Embryonic facial prominence (tissue), 1 donor: ENCODE measurements at regions not wholly inside any gene's neighbourhood (a gene's known extent, or its start where the extent isn't known, plus 50 kb on each side); places are given as distances from the start of the nearest gene placed in this dataset.

ENCODE experiments used
- DNase-seq: peaks from one replicate; pipeline ENCODE4 v3.0.0-alpha.2; 2016; ENCODE audit errors: extremely low spot score

DNA sequence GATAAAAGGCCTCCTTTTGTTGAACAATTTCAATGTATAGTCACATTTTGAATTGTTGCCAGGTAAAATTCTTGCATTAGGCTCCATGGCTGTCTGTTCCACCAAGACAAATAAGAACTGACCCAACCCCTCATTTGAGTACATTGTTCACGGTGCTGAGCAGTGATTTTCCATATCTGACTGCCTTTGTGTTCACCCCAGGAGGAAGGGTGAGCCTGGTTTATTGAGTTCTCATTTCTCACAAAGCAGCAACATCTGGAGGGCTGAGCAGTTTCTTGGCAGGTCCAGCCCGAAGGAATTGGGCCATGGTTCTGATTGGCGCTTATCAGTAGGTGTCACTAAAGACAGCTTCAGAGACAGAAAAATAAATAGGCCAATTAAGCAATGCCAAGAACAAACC lies 149.1 kb downstream of the BMP4 start:
- DNase-seq: no peak

DNA sequence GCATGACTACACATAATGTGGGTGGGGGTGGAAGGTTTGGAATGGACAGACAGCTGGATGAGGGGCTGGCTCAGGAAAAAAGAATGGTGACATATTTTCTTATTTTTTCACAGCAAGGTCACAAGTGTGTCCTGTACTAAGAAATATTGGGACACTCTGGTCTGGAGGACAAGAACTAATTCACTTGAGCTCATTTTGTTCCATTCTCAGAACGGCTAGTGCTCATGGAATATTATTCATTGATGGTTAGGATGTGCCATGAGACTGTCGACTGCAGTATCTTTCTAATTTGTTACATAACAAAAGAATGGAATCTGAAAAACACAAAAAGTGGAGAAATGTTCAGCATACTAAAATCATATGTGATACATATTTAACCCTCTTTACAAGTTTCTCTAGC lies 149.5 kb downstream of the BMP4 start:
- DNase-seq: no peak

- DNase-seq: no peak
These were observed 159.9 kb downstream of the BMP4 start for GRCh38 chr14:53796734-53797133.

DNA sequence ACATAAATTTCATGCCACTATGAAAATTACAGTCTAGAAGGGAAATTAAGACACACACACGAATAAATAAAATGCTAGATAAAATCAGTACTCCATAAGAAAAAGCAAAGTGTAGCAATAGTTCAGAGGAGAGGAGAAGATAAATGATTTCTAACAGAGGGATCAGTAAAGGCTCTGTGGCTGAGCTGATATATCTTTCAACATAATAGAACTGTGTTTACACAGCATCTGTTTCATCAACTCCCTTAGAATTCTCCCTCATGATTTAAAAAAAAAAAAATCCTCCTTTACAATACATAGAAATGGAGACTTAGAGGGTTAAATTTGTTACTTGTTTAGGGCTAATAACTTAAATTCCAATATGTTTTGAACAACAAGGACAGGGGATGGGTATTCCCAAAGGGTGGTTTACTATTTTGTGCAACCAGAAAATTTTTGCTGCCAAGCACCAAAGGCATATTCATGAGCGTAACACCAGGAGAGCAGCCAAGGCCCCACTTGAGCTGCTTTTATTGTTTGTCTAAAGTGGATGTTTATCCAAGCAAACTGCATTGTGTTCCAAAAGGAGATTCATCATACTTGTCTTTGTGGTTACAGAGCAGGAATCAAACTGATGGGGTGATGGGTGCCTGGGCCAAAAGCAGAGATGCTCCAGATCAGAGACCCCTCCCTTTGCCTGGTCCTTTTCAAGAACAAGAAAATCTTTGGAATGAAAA lies 162.7 kb downstream of the BMP4 start:
- DNase-seq: no peak

- DNase-seq: no peak
These were observed 163.7 kb downstream of the BMP4 start for GRCh38 chr14:53792909-53793308.

DNA sequence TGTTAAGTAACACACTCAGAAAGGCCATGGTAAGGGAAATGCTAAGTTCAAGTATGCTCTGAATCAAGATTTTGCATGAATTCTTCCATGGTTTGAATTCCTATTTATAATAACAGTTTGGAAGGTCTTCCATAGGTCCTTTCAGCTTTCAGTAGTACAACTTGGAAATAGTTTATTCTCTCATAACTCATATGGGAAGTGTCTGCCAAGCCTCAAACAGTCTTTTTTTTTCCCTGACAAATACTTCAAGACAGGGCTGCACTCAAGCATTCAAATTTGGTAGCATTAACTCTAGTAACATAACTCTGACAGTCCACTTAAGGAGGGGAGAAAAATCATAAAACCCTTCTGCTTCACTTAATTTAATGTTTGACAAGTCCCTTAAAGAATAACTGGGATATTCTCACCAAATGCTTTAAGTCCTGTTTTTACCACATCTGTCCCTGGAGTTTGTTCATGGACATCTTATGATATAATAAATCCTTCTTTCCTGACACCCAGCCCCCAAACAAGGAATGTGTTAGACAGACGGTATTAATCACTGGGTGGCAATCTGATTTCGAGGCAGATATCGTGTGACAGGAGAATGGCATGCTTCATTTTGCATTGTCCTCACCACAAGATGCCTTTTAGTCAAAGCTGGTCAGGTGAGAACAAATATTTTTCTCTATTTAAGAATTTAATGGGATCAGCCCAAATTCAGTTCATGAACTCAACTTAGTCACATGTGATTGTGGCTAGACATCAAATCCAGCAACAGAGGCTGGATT lies 165.7 kb downstream of the BMP4 start:
- DNase-seq: peak; percentile 24

DNA sequence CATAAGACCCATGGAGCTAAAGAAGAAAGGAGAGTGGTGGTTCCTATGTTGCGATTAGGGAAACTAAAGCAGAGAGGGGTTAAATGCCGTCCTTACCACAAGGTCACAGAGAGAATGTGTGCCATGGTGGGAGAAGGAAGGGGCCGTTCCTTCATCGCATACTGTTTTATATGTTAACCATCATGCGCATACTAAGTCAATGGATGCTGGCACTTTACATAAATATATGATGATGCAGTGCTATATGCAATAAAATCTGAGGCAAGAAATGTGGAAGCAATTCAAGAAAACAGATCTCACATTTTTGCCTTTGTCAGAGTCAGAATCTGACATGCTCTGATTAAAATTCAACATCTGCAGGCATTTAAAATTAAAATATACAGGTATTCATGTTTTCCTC lies 168.1 kb downstream of the BMP4 start:
- DNase-seq: no peak

GRCh38 chr14:53786045-53786444 lies 170.6 kb downstream of the BMP4 start:
- no peak for DNase-seq

DNA sequence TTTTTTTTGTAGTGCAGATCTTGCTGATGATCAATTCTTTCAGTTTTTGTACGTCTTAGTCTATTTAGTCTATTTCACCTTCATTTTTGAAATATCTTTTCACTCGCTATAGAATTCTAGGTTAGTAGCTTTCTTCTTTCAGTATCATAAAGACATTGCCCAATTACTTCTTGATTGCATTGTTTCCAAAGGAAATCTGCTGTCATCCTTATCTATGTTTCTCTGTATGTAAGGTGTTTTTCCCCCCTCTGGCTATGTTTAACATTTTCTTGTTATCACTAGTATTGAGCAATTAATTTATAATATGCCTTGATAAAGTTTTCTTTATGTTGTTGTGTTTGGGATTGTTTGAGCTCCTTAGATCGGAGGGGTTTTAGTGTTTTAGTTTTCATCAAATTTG lies 171.9 kb downstream of the BMP4 start:
- no peak for DNase-seq

GRCh38 chr14:53783256-53783655 lies 173.4 kb downstream of the BMP4 start:
- DNase-seq: no peak

- DNase-seq: no peak
These were observed 176.5 kb downstream of the BMP4 start for GRCh38 chr14:53780051-53780555.

DNA sequence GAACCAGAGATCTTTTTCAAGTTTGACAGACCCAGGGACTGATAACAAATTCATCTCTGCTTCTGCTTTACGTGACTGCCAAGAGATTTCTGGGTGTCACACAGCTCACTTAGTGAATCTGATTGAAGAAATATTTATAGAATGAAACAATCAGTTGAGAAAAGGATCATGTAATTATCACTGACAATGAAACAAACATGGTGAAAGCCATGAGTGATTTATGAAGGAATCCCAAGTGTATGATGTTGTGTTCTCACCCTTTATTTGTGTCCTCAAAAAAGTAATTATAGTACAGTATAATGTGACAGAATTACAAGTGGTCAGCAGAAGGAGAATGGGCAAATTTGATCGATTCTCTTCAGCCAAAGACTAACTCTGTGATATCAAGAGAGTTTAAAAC lies 177.3 kb downstream of the BMP4 start:
- no peak for DNase-seq

GRCh38 chr14:53778263-53778662 lies 178.4 kb downstream of the BMP4 start:
- no peak for DNase-seq

GRCh38 chr14:53772936-53773335 lies 183.7 kb downstream of the BMP4 start:
- DNase-seq: no peak

DNA sequence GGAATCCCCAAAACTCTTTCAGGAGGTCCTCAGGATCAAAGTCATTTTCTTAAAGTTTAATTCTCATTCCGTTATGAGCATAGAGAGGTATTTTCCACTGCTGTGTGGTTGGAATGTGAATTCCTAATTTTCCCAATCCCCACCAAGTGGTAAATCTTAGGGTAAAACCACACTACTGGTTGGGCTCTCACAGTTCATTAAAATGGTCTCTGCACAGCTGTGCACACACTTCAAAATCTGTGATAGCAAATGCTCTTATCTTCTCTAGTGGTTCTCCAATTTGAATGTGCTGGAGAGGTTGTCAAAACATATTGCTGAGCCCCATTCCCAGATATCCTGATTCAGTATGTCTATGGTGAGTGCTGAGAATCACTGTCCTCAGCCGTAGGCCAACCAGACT lies 189.1 kb downstream of the BMP4 start:
- DNase-seq: no peak

- DNase-seq: no peak
These were observed 190.0 kb downstream of the BMP4 start for GRCh38 chr14:53766601-53767000.

DNA sequence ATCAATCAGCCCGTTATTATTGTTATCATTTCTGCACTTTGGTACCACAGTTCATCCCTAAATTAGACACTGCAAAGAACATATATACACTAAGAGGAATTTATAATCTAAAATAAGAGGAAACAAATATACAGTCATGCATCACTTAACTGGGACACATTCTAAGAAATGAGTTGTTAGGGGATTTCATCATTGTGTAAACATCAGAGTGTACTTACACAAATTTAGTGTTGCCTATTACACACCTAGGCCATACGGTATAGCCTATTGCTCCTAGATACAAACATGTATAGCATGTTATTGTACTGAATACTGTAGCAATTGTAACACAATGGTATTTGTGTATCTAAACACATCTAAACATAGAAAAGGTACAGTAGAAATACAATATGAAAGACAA lies 190.5 kb downstream of the BMP4 start:
- DNase-seq: no peak

DNA sequence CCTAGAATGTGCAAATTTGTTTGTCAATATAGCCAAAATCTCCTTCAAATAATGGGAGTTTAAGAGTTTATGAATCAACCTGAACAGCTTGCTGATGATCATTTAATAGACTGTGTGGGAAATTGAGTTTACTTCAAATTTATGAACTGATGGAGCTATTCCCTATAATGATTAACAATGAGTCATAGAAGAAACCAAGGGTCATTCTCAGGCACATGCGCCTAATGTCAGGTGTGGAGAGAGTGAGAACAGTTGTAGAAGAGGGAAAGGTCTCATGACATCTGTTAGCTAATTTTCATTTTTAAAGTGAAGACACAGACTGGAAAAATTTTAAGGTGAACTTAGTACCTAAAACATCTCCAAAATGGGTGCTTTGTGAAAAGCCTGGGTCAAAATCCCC lies 191.8 kb downstream of the BMP4 start:
- no peak for DNase-seq

DNA sequence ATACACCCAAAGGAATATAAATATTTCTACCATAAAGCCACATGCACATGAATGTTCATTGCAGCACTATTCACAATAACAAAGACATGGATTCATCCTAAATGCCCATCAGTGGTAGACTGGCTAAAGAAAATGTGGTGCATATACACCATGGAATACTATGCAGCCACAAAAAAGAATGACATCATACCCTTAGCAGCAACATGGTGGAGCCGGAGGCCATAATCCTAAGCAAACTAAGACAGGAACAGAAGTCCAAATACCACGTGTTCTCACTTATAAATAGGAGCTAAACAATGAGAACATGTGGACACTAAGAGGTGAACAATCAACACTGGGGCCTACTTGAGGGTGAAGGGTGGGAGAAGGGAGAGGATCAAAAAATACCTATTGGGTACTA lies 198.5 kb downstream of the BMP4 start:
- DNase-seq: no peak

- DNase-seq: no peak
These were observed 198.9 kb downstream of the BMP4 start for GRCh38 chr14:53757732-53758131.

DNA sequence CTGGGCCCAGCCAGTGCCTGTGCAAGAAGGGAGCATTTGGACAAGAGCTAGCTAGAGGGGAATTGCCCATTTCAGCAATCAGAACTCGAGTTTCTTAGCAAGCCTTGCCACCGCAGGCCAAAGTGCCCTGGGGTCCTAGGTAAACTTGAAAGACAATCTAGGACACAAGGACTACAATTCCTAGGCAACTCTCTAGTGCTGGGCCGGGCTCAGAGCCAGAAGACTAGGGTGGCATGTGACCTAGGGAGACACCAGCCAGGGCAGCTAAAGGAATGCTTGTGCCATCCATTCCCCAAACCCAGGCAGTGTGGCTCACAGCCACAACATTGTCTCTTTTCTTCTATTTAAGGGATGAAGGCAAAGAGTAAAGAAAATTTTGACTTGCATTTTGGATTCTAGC lies 205.0 kb downstream of the BMP4 start:
- no peak for DNase-seq

DNA sequence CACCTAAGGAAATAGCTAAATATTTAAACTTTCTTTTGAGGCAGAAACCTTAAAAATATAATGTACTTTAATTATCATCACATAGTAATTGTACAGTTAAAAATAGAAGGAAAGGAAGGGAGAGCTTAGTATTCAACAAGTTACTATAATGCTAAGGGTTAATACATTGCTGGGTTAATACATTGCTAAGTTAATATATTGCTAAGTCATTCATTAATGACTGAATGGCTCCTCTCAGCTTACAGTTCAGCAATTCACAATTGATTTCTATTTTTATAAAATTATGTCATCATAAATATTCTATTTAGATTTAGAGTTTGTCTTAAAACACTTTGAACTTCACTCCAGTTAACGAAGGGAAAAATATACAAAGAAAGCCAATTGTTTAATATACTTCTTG lies 207.9 kb downstream of the BMP4 start:
- DNase-seq: no peak

- peak; percentile 18 for DNase-seq
These were observed 211.8 kb downstream of the BMP4 start for GRCh38 chr14:53744857-53745256.
